GM06990 (cell line): ENCODE measurements at regions not wholly inside any gene's neighbourhood (a gene's known extent, or its start where the extent isn't known, plus 50 kb on each side); places are given as distances from the start of the nearest gene placed in this dataset.

ENCODE experiments used
- DNase-seq: peaks from one replicate; pipeline ENCODE4 v3.0.0-alpha.2; 2011; ENCODE audit not compliant: insufficient read length; ENCODE audit errors: extremely low read depth
- H3K27me3 ChIP-seq: replicated peaks from 2 replicates; pipeline ENCODE4 v1.6.0; 2011; ENCODE audit warnings: low read length; ENCODE audit not compliant: control insufficient read depth, insufficient read depth
- H3K36me3 ChIP-seq: 2 replicates; pipeline ENCODE4 v1.5.1; 2011; ENCODE audit warnings: low read length; ENCODE audit not compliant: control insufficient read depth, insufficient read depth
- H3K4me3 ChIP-seq: replicated peaks from 2 replicates; pipeline ENCODE4 v1.5.1; 2011; ENCODE audit warnings: low read depth, mild to moderate bottlenecking, control low read depth, low read length
- TF ChIP-seq, protein P1 (sequence below): IDR thresholded peaks from 2 replicates; pipeline ENCODE4 v1.5.1; 2011; ENCODE audit warnings: low read length, control low read depth, mild to moderate bottlenecking, inconsistent platforms; ENCODE audit not compliant: insufficient read depth, poor library complexity, severe bottlenecking

DNA sequence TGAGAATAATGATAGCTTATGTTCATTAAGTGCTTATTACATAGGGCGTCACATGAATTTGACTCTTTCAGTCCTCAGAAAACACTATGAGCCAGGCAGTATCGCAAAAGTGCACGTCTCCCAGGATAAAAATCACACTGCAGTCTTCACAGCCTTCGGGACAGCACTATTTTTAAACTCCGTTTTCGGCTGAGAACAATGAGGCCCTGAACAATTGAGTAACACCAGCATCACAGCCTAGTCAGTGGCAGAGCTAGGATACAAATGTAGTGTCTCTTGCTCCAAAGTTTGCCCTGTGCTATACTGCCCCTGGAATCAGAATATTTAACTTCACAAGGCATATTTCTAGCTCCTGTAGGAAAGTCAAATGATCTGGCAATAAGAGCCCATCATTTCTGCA, 852.1 kb upstream of the SEMA6D start:
- no peaks in the 10 kb centered on the region for H3K36me3 ChIP-seq
- no peak overlapping the region for H3K4me3 ChIP-seq
- DNase-seq: no peak
- TF ChIP-seq, protein P1, sequence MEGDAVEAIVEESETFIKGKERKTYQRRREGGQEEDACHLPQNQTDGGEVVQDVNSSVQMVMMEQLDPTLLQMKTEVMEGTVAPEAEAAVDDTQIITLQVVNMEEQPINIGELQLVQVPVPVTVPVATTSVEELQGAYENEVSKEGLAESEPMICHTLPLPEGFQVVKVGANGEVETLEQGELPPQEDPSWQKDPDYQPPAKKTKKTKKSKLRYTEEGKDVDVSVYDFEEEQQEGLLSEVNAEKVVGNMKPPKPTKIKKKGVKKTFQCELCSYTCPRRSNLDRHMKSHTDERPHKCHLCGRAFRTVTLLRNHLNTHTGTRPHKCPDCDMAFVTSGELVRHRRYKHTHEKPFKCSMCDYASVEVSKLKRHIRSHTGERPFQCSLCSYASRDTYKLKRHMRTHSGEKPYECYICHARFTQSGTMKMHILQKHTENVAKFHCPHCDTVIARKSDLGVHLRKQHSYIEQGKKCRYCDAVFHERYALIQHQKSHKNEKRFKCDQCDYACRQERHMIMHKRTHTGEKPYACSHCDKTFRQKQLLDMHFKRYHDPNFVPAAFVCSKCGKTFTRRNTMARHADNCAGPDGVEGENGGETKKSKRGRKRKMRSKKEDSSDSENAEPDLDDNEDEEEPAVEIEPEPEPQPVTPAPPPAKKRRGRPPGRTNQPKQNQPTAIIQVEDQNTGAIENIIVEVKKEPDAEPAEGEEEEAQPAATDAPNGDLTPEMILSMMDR: no peak
- no peaks in the 10 kb centered on the region for H3K27me3 ChIP-seq

DNA sequence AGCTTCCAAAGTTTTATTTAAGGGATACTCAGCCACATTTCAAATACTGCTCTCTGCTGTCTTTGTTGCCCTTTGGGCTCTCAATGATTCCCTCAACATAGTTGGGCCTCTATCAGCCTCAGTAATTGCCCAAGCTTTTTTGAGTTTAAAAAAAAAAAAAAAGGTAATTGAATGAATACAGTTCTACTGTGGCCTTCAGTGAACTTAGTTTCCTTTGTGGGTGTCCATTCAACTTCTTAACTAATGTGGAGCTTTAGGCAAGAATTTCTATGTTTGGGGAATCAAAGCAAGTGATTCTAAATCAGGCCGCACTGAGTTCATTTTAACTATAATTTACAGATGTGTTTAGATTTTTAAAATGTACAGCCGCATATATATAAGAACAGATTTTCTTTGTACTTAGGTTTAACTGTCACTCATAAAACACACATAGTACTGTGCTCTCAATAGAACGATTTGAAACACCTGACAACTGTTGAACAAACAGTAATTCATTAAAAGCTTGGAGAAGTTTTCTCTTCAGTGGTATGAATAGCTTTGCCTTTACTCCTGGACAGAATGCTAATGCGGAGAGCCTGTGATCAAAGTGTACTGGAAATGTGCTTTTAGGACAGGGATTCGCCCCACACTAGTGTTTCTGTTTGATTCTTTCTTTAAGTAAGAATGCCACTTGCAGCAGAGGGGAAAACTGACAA, 844.9 kb upstream of the SEMA6D start:
- H3K36me3 ChIP-seq: no peaks in the 10 kb centered on the region
- DNase-seq: no peak
- no peak overlapping the region for H3K4me3 ChIP-seq
- no peaks in the 10 kb centered on the region for H3K27me3 ChIP-seq
- TF ChIP-seq, protein P1: no peak

- TF ChIP-seq, protein P1: no peak
- no peak for DNase-seq
- Histone ChIP-seq H3K4me3 (no peak overlapping the region), H3K36me3 (no peaks in the 10 kb centered on the region), H3K27me3 (no peaks in the 10 kb centered on the region)
Observed at GRCh38 chr15:46872981-46873330, 844.3 kb upstream of the SEMA6D start.

GRCh38 chr15:46879032-46879770, 838.1 kb upstream of the SEMA6D start:
- Histone ChIP-seq H3K4me3 (no peak overlapping the region), H3K27me3 (no peaks in the 10 kb centered on the region), H3K36me3 (no peaks in the 10 kb centered on the region)
- DNase-seq: no peak
- TF ChIP-seq, protein P1: no peak

GRCh38 chr15:46880791-46881190, 836.5 kb upstream of the SEMA6D start:
- no peak for DNase-seq
- Histone ChIP-seq H3K27me3 (no peaks in the 10 kb centered on the region), H3K36me3 (no peaks in the 10 kb centered on the region), H3K4me3 (no peak overlapping the region)
- TF ChIP-seq, protein P1: no peak
